HepG2 (cell line): ENCODE measurements at regions not wholly inside any gene's neighbourhood (a gene's known extent, or its start where the extent isn't known, plus 50 kb on each side); places are given as distances from the start of the nearest gene placed in this dataset.

Experiments
- ZNF101 ChIP-seq: sonication (generic); formaldehyde crosslinking; IDR thresholded peaks from 2 replicates; pipeline ENCODE4 v1.4.0; 2020; ENCODE audit warnings: mild to moderate bottlenecking, low read depth, missing genetic modification reagents, borderline replicate concordance
- ZNF143 ChIP-seq: sonication (generic); formaldehyde crosslinking; IDR thresholded peaks from 2 replicates; pipeline ENCODE4 v1.4.0; 2020; ENCODE audit warnings: missing genetic modification reagents

GRCh38 chr10:4479342-4479741, 346.7 kb upstream of the AKR1E2 start:
- TF ChIP-seq ZNF143 (no peak), ZNF101 (CRISPR knock-in tag) (no peak)
